Esophagus (tissue), 2 donors: ENCODE measurements at regions not wholly inside any gene's neighbourhood (a gene's known extent, or its start where the extent isn't known, plus 50 kb on each side); places are given as distances from the start of the nearest gene placed in this dataset.

Experiments used
- H3K27ac ChIP-seq, 2 donors: one replicate each; pipeline ENCODE4 v1.5.1; 2013; ENCODE audit warnings: low read depth in 2 of 2, mild to moderate bottlenecking in 2 of 2, inconsistent platforms in 1 of 2, low read length in 1 of 2, moderate library complexity in 1 of 2
- H3K27me3 ChIP-seq, 2 donors: one replicate each; pipeline ENCODE4 v1.6.1; 2013; ENCODE audit warnings: low read length in 2 of 2, control low read depth in 1 of 2, mild to moderate bottlenecking in 1 of 2; ENCODE audit not compliant: insufficient read depth in 2 of 2, control insufficient read depth in 1 of 2
- H3K36me3 ChIP-seq, 2 donors: one replicate each; pipeline ENCODE4 v1.6.1; 2013; ENCODE audit warnings: low read length in 1 of 2; ENCODE audit not compliant: control insufficient read depth in 2 of 2, insufficient read depth in 2 of 2
- H3K4me1 ChIP-seq, 2 donors: one replicate each; pipeline ENCODE4 v1.6.1; 2013; ENCODE audit warnings: low read length in 1 of 2; ENCODE audit not compliant: control insufficient read depth in 2 of 2, insufficient read depth in 2 of 2
- H3K4me3 ChIP-seq, 2 donors: one replicate each; pipeline ENCODE4 v1.5.1; 2013; ENCODE audit warnings: low read length in 2 of 2, mild to moderate bottlenecking in 2 of 2, low read depth in 1 of 2, moderate library complexity in 1 of 2
- H3K9me3 ChIP-seq, 2 donors: one replicate each; pipeline ENCODE4 v1.6.1; 2013; ENCODE audit warnings: mild to moderate bottlenecking in 2 of 2, low read depth in 1 of 2, low read length in 1 of 2, moderate library complexity in 1 of 2; ENCODE audit not compliant: control insufficient read depth in 2 of 2, insufficient read depth in 1 of 2
- WGBS, 2 donors: extraction: QIAGEN DNeasy Blood & Tissue Kit; methylation state at CpG; one replicate each; pipeline ENCODE4 v1.1.7; 2013; 5-methylcytosine and 5-hydroxymethylcytosine counted together
- donor health status: healthy with polysubstance abuse.
- donor health status: Bipolar disorder and iron deficiency.

- Histone ChIP-seq H3K36me3 (no peaks in the 10 kb centered on the region), H3K27ac (no peak overlapping the region), H3K4me1 (no peaks in the 10 kb centered on the region), H3K9me3 (peaks cover 0 to 5% of the 10 kb centered on the region in 2 donors), H3K27me3 (no peaks in the 10 kb centered on the region), H3K4me3 (no peak overlapping the region)
- 84 to 87% methylated on average over 19 of the region's 19 CpGs for WGBS, 2 donors
Measured at GRCh38 chr2:15763106-15763821, 171.6 kb downstream of the DDX1 start.

GRCh38 chr2:15763822-15764682 is 172.4 kb downstream of the DDX1 start:
- Histone ChIP-seq H3K9me3 (no peaks in the 10 kb centered on the region), H3K4me1 (no peaks in the 10 kb centered on the region), H3K36me3 (no peaks in the 10 kb centered on the region), H3K27me3 (no peaks in the 10 kb centered on the region), H3K4me3 (no peak overlapping the region), H3K27ac (no peak overlapping the region)
- WGBS, 2 donors: 91 to 94% methylated on average over 14 of the region's 14 CpGs

GRCh38 chr2:15764683-15765011 is 173.0 kb downstream of the DDX1 start:
- Histone ChIP-seq H3K4me1 (no peaks in the 10 kb centered on the region), H3K36me3 (no peaks in the 10 kb centered on the region), H3K27ac (no peak overlapping the region), H3K27me3 (no peaks in the 10 kb centered on the region), H3K4me3 (no peak overlapping the region), H3K9me3 (no peaks in the 10 kb centered on the region)
- 62 to 74% methylated on average over 4 of the region's 4 CpGs for WGBS, 2 donors

GRCh38 chr2:15765211-15765610 is 173.5 kb downstream of the DDX1 start:
- WGBS, 2 donors: 76 to 85% methylated on average over 5 of the region's 5 CpGs
- Histone ChIP-seq H3K4me1 (no peaks in the 10 kb centered on the region), H3K27ac (no peak overlapping the region), H3K27me3 (no peaks in the 10 kb centered on the region), H3K4me3 (no peak overlapping the region), H3K9me3 (no peaks in the 10 kb centered on the region), H3K36me3 (no peaks in the 10 kb centered on the region)

GRCh38 chr2:15765686-15766302 is 174.1 kb downstream of the DDX1 start:
- Histone ChIP-seq H3K36me3 (no peaks in the 10 kb centered on the region), H3K27ac (no peak overlapping the region), H3K4me3 (no peak overlapping the region), H3K4me1 (no peaks in the 10 kb centered on the region), H3K27me3 (no peaks in the 10 kb centered on the region), H3K9me3 (no peaks in the 10 kb centered on the region)
- WGBS, 2 donors: 84% methylated on average over 13 of the region's 13 CpGs

- no peaks in the 10 kb centered on the region for H3K4me1 ChIP-seq
- no peaks in the 10 kb centered on the region for H3K27me3 ChIP-seq
- no peak overlapping the region for H3K27ac ChIP-seq
- H3K4me3 ChIP-seq: no peak overlapping the region
- no peaks in the 10 kb centered on the region for H3K9me3 ChIP-seq
- 65 to 82% methylated on average over 9 of the region's 9 CpGs for WGBS, 2 donors
- no peaks in the 10 kb centered on the region for H3K36me3 ChIP-seq
Measured at GRCh38 chr2:15766303-15766861, 174.0 kb upstream of the MYCN start.

GRCh38 chr2:15766911-15767597 is 173.3 kb upstream of the MYCN start:
- H3K27me3 ChIP-seq: no peaks in the 10 kb centered on the region
- no peak overlapping the region for H3K4me3 ChIP-seq
- no peaks in the 10 kb centered on the region for H3K4me1 ChIP-seq
- H3K27ac ChIP-seq: no peak overlapping the region
- WGBS, 2 donors: 85 to 89% methylated on average over 17 of the region's 17 CpGs
- no peaks in the 10 kb centered on the region for H3K36me3 ChIP-seq
- H3K9me3 ChIP-seq: no peaks in the 10 kb centered on the region

- H3K4me3 ChIP-seq: no peak overlapping the region
- H3K27ac ChIP-seq: no peak overlapping the region
- no peaks in the 10 kb centered on the region for H3K4me1 ChIP-seq
- H3K9me3 ChIP-seq: no peaks in the 10 kb centered on the region
- 77 to 85% methylated on average over 5 of the region's 5 CpGs for WGBS, 2 donors
- no peaks in the 10 kb centered on the region for H3K27me3 ChIP-seq
- H3K36me3 ChIP-seq: no peaks in the 10 kb centered on the region
Measured at GRCh38 chr2:15767679-15768078, 172.7 kb upstream of the MYCN start.

- Histone ChIP-seq H3K36me3 (no peaks in the 10 kb centered on the region), H3K4me3 (no peak overlapping the region), H3K27me3 (no peaks in the 10 kb centered on the region), H3K27ac (no peak overlapping the region), H3K9me3 (no peaks in the 10 kb centered on the region), H3K4me1 (no peaks in the 10 kb centered on the region)
- WGBS, 2 donors: 87 to 89% methylated on average over 7 of the region's 7 CpGs
Measured at GRCh38 chr2:15768142-15768541, 172.2 kb upstream of the MYCN start.
